ENCODE measurements at regions not wholly inside any gene's neighbourhood (a gene's known extent, or its start where the extent isn't known, plus 50 kb on each side); places are given as distances from the start of the nearest gene placed in this dataset.

DNA sequence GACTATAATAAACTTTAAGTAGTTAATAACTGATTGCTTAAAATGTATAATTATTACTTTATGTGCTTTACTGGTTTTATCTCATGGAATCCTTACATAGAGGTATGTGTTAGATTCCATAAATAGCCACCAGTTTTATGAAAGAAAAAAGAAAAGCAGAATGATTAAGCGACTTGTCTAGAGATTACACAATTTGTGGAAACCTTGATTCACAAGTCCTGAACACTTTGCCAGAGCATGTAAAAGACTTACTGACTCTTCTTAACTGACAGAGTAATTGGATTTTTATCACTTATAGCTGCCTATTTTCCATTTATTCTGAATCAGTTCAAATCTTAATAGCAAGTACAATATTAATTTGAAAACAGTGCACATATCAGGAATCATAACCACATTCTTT, 448.7 kb upstream of the NETO1 start:
- no peaks in the 10 kb centered on the region for H4K20me1 ChIP-seq (ENCODE audit: insufficient read depth, low read length)
- no peaks in the 10 kb centered on the region for H3K4me1 ChIP-seq (ENCODE audit: control insufficient read depth in 1 of 2, insufficient read depth in 2 of 2, low read length in 2 of 2)
- no peaks in the 10 kb centered on the region for H3K4me1 Mint-ChIP-seq
- H3K27ac ChIP-seq (ENCODE audit: low read depth in 1 of 2, low read length in 2 of 2), result no peak overlapping the region
- H3K4me2 ChIP-seq (replicated peaks; ENCODE audit: extremely low read depth, low read length, poor library complexity, severe bottlenecking), result no peak overlapping the region
- WGBS (ENCODE audit: insufficient coverage), result no CpG with 5 or more reads among the region's 1 CpG
- intact Hi-C loops (cut with micrococcal nuclease), result no loop called here
- H3K4me3 Mint-ChIP-seq, result no peak overlapping the region
- H3K4me3 ChIP-seq (replicated peaks in 1 of 3; ENCODE audit: low read depth in 2 of 3, low read length in 3 of 3), result no peak overlapping the region
- no peaks in the 10 kb centered on the region for H3K9me3 ChIP-seq (replicated peaks in 1 of 2; ENCODE audit: control insufficient read depth in 1 of 2, insufficient read depth in 1 of 2, low read length in 2 of 2)
- no peaks in the 10 kb centered on the region for H3K36me3 Mint-ChIP-seq
- DNase-seq, result no peak
- TF ChIP-seq, protein P1, sequence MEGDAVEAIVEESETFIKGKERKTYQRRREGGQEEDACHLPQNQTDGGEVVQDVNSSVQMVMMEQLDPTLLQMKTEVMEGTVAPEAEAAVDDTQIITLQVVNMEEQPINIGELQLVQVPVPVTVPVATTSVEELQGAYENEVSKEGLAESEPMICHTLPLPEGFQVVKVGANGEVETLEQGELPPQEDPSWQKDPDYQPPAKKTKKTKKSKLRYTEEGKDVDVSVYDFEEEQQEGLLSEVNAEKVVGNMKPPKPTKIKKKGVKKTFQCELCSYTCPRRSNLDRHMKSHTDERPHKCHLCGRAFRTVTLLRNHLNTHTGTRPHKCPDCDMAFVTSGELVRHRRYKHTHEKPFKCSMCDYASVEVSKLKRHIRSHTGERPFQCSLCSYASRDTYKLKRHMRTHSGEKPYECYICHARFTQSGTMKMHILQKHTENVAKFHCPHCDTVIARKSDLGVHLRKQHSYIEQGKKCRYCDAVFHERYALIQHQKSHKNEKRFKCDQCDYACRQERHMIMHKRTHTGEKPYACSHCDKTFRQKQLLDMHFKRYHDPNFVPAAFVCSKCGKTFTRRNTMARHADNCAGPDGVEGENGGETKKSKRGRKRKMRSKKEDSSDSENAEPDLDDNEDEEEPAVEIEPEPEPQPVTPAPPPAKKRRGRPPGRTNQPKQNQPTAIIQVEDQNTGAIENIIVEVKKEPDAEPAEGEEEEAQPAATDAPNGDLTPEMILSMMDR (IDR thresholded peaks at IDR 0.05), result no peak
- peaks cover 0 to 9% (median 0%) of the 10 kb centered on the region in 7 donors for H3K9me3 Mint-ChIP-seq
- no peak overlapping the region for H3K27ac Mint-ChIP-seq
- H2AFZ ChIP-seq (ENCODE audit: insufficient read depth, low read depth, low read length, poor library complexity, severe bottlenecking), result no peak overlapping the region
- no peaks in the 10 kb centered on the region for H3K79me2 ChIP-seq (ENCODE audit: insufficient read depth, low read length)
- H3K36me3 ChIP-seq (replicated peaks in 1 of 2; ENCODE audit: control insufficient read depth in 1 of 2, insufficient read depth in 2 of 2, low read length in 2 of 2), result no peaks in the 10 kb centered on the region
- H3K27me3 Mint-ChIP-seq (ENCODE audit: low read depth in 3 of 3), result no peaks in the 10 kb centered on the region
- no peaks in the 10 kb centered on the region for H3K27me3 ChIP-seq (ENCODE audit: control insufficient read depth in 2 of 2, insufficient read depth in 2 of 2, low read length in 2 of 2)
- H3K9ac ChIP-seq (ENCODE audit: insufficient read depth, low read length, poor library complexity, severe bottlenecking), result no peak overlapping the region

- no peak overlapping the region for H3K27ac Mint-ChIP-seq
- no peaks in the 10 kb centered on the region for H3K79me2 ChIP-seq (ENCODE audit: insufficient read depth, low read length)
- no peaks in the 10 kb centered on the region for H3K4me1 ChIP-seq (ENCODE audit: control insufficient read depth in 1 of 2, insufficient read depth in 2 of 2, low read length in 2 of 2)
- no peaks in the 10 kb centered on the region for H4K20me1 ChIP-seq (ENCODE audit: insufficient read depth, low read length)
- no peaks in the 10 kb centered on the region for H3K9me3 ChIP-seq (replicated peaks in 1 of 2; ENCODE audit: control insufficient read depth in 1 of 2, insufficient read depth in 1 of 2, low read length in 2 of 2)
- H3K27ac ChIP-seq (ENCODE audit: low read depth in 1 of 2, low read length in 2 of 2), result no peak overlapping the region
- H3K4me1 Mint-ChIP-seq, result no peaks in the 10 kb centered on the region
- no peak overlapping the region for H2AFZ ChIP-seq (ENCODE audit: insufficient read depth, low read depth, low read length, poor library complexity, severe bottlenecking)
- no peak overlapping the region for H3K4me2 ChIP-seq (replicated peaks; ENCODE audit: extremely low read depth, low read length, poor library complexity, severe bottlenecking)
- H3K9ac ChIP-seq (ENCODE audit: insufficient read depth, low read length, poor library complexity, severe bottlenecking), result no peak overlapping the region
- H3K4me3 ChIP-seq (replicated peaks in 1 of 3; ENCODE audit: low read depth in 2 of 3, low read length in 3 of 3), result no peak overlapping the region
- TF ChIP-seq, protein P1 (IDR thresholded peaks at IDR 0.05), result no peak
- H3K36me3 ChIP-seq (replicated peaks in 1 of 2; ENCODE audit: control insufficient read depth in 1 of 2, insufficient read depth in 2 of 2, low read length in 2 of 2), result no peaks in the 10 kb centered on the region
- H3K9me3 Mint-ChIP-seq, result peaks cover 0 to 12% (median 0%) of the 10 kb centered on the region in 7 donors
- intact Hi-C loops (cut with micrococcal nuclease), result no loop called here
- no peaks in the 10 kb centered on the region for H3K36me3 Mint-ChIP-seq
- DNase-seq, result no peak
- H3K27me3 Mint-ChIP-seq (ENCODE audit: low read depth in 3 of 3), result no peaks in the 10 kb centered on the region
- H3K27me3 ChIP-seq (ENCODE audit: control insufficient read depth in 2 of 2, insufficient read depth in 2 of 2, low read length in 2 of 2), result no peaks in the 10 kb centered on the region
- no peak overlapping the region for H3K4me3 Mint-ChIP-seq
These were observed 447.6 kb upstream of the NETO1 start for GRCh38 chr18:73315381-73315780.

Data from CD14-positive monocyte (primary cell).